H1 (cell line): ENCODE measurements at regions not wholly inside any gene's neighbourhood (a gene's known extent, or its start where the extent isn't known, plus 50 kb on each side); places are given as distances from the start of the nearest gene placed in this dataset.

ENCODE experiments used
- CTCF ChIA-PET: fragments of 300-600 bp; sonication (Branson Sonifier 250); formaldehyde crosslinking; loops from one replicate; lab custom pipeline; 2021; ENCODE audit not compliant: partially characterized antibody; lab: Charles Lee
- POLR2A ChIA-PET: fragments of 300-600 bp; sonication (Branson Sonifier 250); formaldehyde crosslinking; loops from one replicate; lab custom pipeline; 2021; ENCODE audit warnings: inconsistent platforms; ENCODE audit not compliant: partially characterized antibody; lab: Charles Lee
- DNase-seq, 2 experiments: peaks; one replicate each; pipeline versions ENCODE4 v3.0.0 to v3.0.0-alpha.2; 2010 to 2022; ENCODE audit warnings: low spot score in 2 of 2, low read depth in 1 of 2, mixed read lengths in 1 of 2
- FAIRE-seq: peaks from 2 replicates; lab custom pipeline; 2011; peaks lifted over from hg19 to GRCh38; lab: Jason Lieb, UNC
- H2AFZ ChIP-seq: 2 replicates; pipeline ENCODE4 v1.8.1; 2012; ENCODE audit warnings: low read length, inconsistent platforms
- H2AK5ac ChIP-seq: 2 replicates; pipeline ENCODE4 v1.6.1; 2013; ENCODE audit warnings: low read depth, low read length
- H2BK120ac ChIP-seq: replicated peaks from 2 replicates; pipeline ENCODE3; 2013; ENCODE audit warnings: low read depth, low read length, inconsistent platforms
- H2BK12ac ChIP-seq: 2 replicates; pipeline ENCODE4 v1.6.1; 2013; ENCODE audit warnings: low read depth, low read length
- H2BK15ac ChIP-seq: 2 replicates; pipeline ENCODE4 v1.6.1; 2013; ENCODE audit warnings: low read length
- H2BK20ac ChIP-seq: 2 replicates; pipeline ENCODE4 v1.6.1; 2013; ENCODE audit warnings: low read length
- H2BK5ac ChIP-seq: 2 replicates; pipeline ENCODE4 v1.6.1; 2013; ENCODE audit warnings: low read depth, low read length
- H3K14ac ChIP-seq: 2 replicates; pipeline ENCODE4 v1.6.1; 2013; ENCODE audit warnings: inconsistent platforms; ENCODE audit not compliant: insufficient read length
- H3K18ac ChIP-seq: 2 replicates; pipeline ENCODE4 v1.6.1; 2013; ENCODE audit warnings: low read length; ENCODE audit errors: extremely low read depth
- H3K23ac ChIP-seq: 2 replicates; pipeline ENCODE4 v1.6.1; 2013; ENCODE audit warnings: inconsistent platforms; ENCODE audit not compliant: insufficient read length
- H3K23me2 ChIP-seq: 2 replicates; pipeline ENCODE4 v1.6.1; 2013; ENCODE audit warnings: low read depth, low read length
- H3K27ac ChIP-seq: 2 replicates; pipeline ENCODE4 v1.6.1; 2011; ENCODE audit warnings: low read depth, low read length, inconsistent platforms
- H3K27me3 ChIP-seq, 4 experiments: replicated peaks in 1 of 4; 1 replicate in 1 of 4; 2 replicates in 3 of 4; pipeline versions ENCODE4 v1.6.1 to v1.8.1; 2011 to 2013; ENCODE audit warnings: low read length in 3 of 4, mild to moderate bottlenecking in 3 of 4, inconsistent platforms in 2 of 4, mixed read lengths in 2 of 4, moderate library complexity in 1 of 4; ENCODE audit not compliant: control insufficient read depth in 3 of 4, insufficient read depth in 3 of 4; ENCODE audit errors: extremely low read depth in 1 of 4
- H3K36me3 ChIP-seq, 4 experiments: 2 replicates each; pipeline versions ENCODE4 v1.6.1 to v1.8.1; 2011 to 2013; ENCODE audit warnings: mild to moderate bottlenecking in 4 of 4, low read length in 3 of 4, moderate library complexity in 2 of 4, control low read depth in 1 of 4, inconsistent platforms in 1 of 4; ENCODE audit not compliant: insufficient read depth in 4 of 4, control insufficient read depth in 2 of 4
- H3K4ac ChIP-seq: replicated peaks from 2 replicates; pipeline ENCODE3; 2013; ENCODE audit warnings: low read length, low read depth, mixed read lengths, inconsistent platforms; ENCODE audit not compliant: insufficient read length
- H3K4me1 ChIP-seq, 4 experiments: replicated peaks in 1 of 4; 1 replicate in 1 of 4; 2 replicates in 3 of 4; pipeline versions ENCODE4 v1.6.1 to v1.8.1; 2011 to 2013; ENCODE audit warnings: low read length in 3 of 4, inconsistent platforms in 2 of 4, mixed read lengths in 1 of 4; ENCODE audit not compliant: insufficient read depth in 4 of 4, control insufficient read depth in 3 of 4
- H3K4me2 ChIP-seq, 2 experiments: 2 replicates each; pipeline versions ENCODE4 v1.6.1 to v1.8.1; 2011 to 2013; ENCODE audit warnings: low read depth in 2 of 2, low read length in 2 of 2, control low read depth in 1 of 2, inconsistent platforms in 1 of 2, mild to moderate bottlenecking in 1 of 2; ENCODE audit not compliant: insufficient read depth in 1 of 2
- H3K4me3 ChIP-seq, 4 experiments: fragments of 200-600, 300-600 bp in 1 of 4; sonication (generic), shearing (Covaris generic), sonication (Bioruptor Twin) in 1 of 4; 2 replicates each; pipeline versions ENCODE4 v1.5.1 to v1.8.1; 2011 to 2016; ENCODE audit warnings: low read length in 4 of 4, low read depth in 3 of 4, control low read depth in 2 of 4, inconsistent platforms in 2 of 4, mild to moderate bottlenecking in 2 of 4, mixed read lengths in 1 of 4, moderate library complexity in 1 of 4; ENCODE audit not compliant: insufficient read depth in 2 of 4; ENCODE audit errors: extremely low read depth in 1 of 4
- H3K56ac ChIP-seq: replicated peaks from 2 replicates; pipeline ENCODE3; 2013; ENCODE audit warnings: low read depth, mild to moderate bottlenecking, mixed read lengths, low read length, inconsistent platforms; ENCODE audit not compliant: insufficient read length
- H3K79me1 ChIP-seq: 2 replicates; pipeline ENCODE4 v1.6.1; 2013; ENCODE audit warnings: low read depth, low read length, control low read depth
- H3K79me2 ChIP-seq, 2 experiments: 2 replicates each; pipeline versions ENCODE4 v1.6.1 to v1.8.1; 2012 to 2013; ENCODE audit warnings: low read length in 2 of 2, mild to moderate bottlenecking in 2 of 2, inconsistent platforms in 1 of 2; ENCODE audit not compliant: insufficient read depth in 2 of 2, control insufficient read depth in 1 of 2
- H3K9ac ChIP-seq, 4 experiments: replicated peaks in 1 of 4; 1 replicate in 1 of 4; 2 replicates in 3 of 4; pipeline versions ENCODE4 v1.6.1 to v1.8.1; 2011 to 2013; ENCODE audit warnings: low read depth in 3 of 4, low read length in 3 of 4, control low read depth in 2 of 4, mild to moderate bottlenecking in 2 of 4, moderate library complexity in 2 of 4, inconsistent platforms in 1 of 4; ENCODE audit errors: extremely low read depth in 1 of 4
- H3K9me3 ChIP-seq, 2 experiments: 2 replicates each; pipeline versions ENCODE4 v1.6.1 to v1.8.1; 2012 to 2013; ENCODE audit warnings: mild to moderate bottlenecking in 2 of 2, moderate library complexity in 2 of 2, control low read depth in 1 of 2, inconsistent platforms in 1 of 2, low read depth in 1 of 2, low read length in 1 of 2, mixed read lengths in 1 of 2; ENCODE audit not compliant: insufficient read depth in 2 of 2
- H4K20me1 ChIP-seq, 2 experiments: replicated peaks in 1 of 2; 2 replicates each; pipeline versions ENCODE3 to v1.8.1; 2011 to 2013; ENCODE audit warnings: inconsistent platforms in 2 of 2, low read length in 2 of 2, mild to moderate bottlenecking in 1 of 2; ENCODE audit not compliant: insufficient read depth in 2 of 2, control insufficient read depth in 1 of 2
- H4K5ac ChIP-seq: 2 replicates; pipeline ENCODE4 v1.6.1; 2013; ENCODE audit warnings: low read length, low read depth, mixed read lengths, inconsistent platforms; ENCODE audit not compliant: insufficient read length
- H4K8ac ChIP-seq: 2 replicates; pipeline ENCODE4 v1.8.0; 2013; ENCODE audit warnings: mild to moderate bottlenecking, moderate library complexity, low read length, inconsistent platforms; ENCODE audit not compliant: insufficient read depth; ENCODE audit errors: extremely low read depth
- H4K91ac ChIP-seq: replicated peaks from 2 replicates; pipeline ENCODE3; 2013; ENCODE audit warnings: low read length, mixed read lengths, inconsistent platforms; ENCODE audit not compliant: insufficient read length
- ASH2L ChIP-seq: fragments of 200-600, 300-600 bp; sonication (generic); IDR thresholded peaks from one replicate; pipeline ENCODE4 v1.7.1; 2017; ENCODE audit warnings: low read length
- CBX8 ChIP-seq: fragments of 300-800, 300-1000 bp; sonication (generic); IDR thresholded peaks from 2 replicates; pipeline ENCODE4 v1.7.1; 2016; ENCODE audit warnings: low read depth, low read length, borderline replicate concordance
- CHD1 ChIP-seq: IDR thresholded peaks from 2 replicates; pipeline ENCODE4 v1.6.1; 2012; ENCODE audit warnings: low read depth, low read length, improper control_type of control experiment
- EP300 ChIP-seq, 2 experiments: IDR thresholded peaks; 1 replicate in 1 of 2; 2 replicates in 1 of 2; pipeline ENCODE4 v1.6.1; 2011 to 2012; ENCODE audit warnings: low read depth in 2 of 2, low read length in 2 of 2, mild to moderate bottlenecking in 2 of 2, borderline replicate concordance in 1 of 2, inconsistent platforms in 1 of 2, moderate library complexity in 1 of 2
- MAFK ChIP-seq: IDR thresholded peaks from 2 replicates; pipeline ENCODE4 v1.6.1; 2012; ENCODE audit warnings: low read depth, mild to moderate bottlenecking, improper control_type of control experiment, low read length
- POLR2AphosphoS5 ChIP-seq: IDR thresholded peaks from 2 replicates; pipeline ENCODE4 v1.6.1; 2011; ENCODE audit warnings: low read depth, low read length
- SIX5 ChIP-seq: IDR thresholded peaks from 2 replicates; pipeline ENCODE4 v1.6.1; 2011; ENCODE audit warnings: mild to moderate bottlenecking, low read depth, low read length
- WGBS, 2 experiments: shearing (Covaris generic) in 1 of 2; methylation state at CpG; one replicate each; pipeline versions ENCODE4 v1.1.6 to v1.1.7; 2013 to 2015; ENCODE audit warnings: low lambda C conversion rate in 2 of 2, mixed read lengths in 2 of 2, inconsistent platforms in 1 of 2, low coverage in 1 of 2, missing lambda C conversion rate in 1 of 2; ENCODE audit not compliant: insufficient replicate concordance in 2 of 2, insufficient coverage in 1 of 2, insufficient read length in 1 of 2; ENCODE audit errors: extremely low coverage in 1 of 2, missing lambda C conversion rate in 1 of 2; 5-methylcytosine and 5-hydroxymethylcytosine counted together
- TF ChIP-seq, protein P1 (sequence below): IDR thresholded peaks from 2 replicates; pipeline ENCODE4 v1.6.1; 2011; ENCODE audit warnings: low read length, improper control_type of control experiment

GRCh38 chr2:4024605-4025004 lies 321.2 kb downstream of the DCDC2C start:
- Histone ChIP-seq H3K9ac (no peak overlapping the region), H3K4me3 (no peak overlapping the region), H2BK12ac (no peak overlapping the region), H2BK120ac (no peak overlapping the region), H3K14ac (no peak overlapping the region), H2BK20ac (no peak overlapping the region), H3K9me3 (0 out of 4 replicates have a peak, but pooled peaks cover 2 to 4% of the 10 kb centered on the region in 2 experiments), H3K4ac (no peak overlapping the region), H3K79me2 (no peaks in the 10 kb centered on the region), H3K4me1 (no peaks in the 10 kb centered on the region), H3K23ac (no peak overlapping the region), H3K23me2 (no peaks in the 10 kb centered on the region), H3K18ac (no peak overlapping the region), H4K8ac (no peak overlapping the region), H3K27ac (no peak overlapping the region), H2BK5ac (no peak overlapping the region), H3K79me1 (no peaks in the 10 kb centered on the region), H3K4me2 (no peak overlapping the region), H3K56ac (no peak overlapping the region), H2AK5ac (no peak overlapping the region), H3K27me3 (no peaks in the 10 kb centered on the region), H2BK15ac (no peak overlapping the region), H3K36me3 (no peaks in the 10 kb centered on the region), H4K91ac (no peak overlapping the region), H2AFZ (no peak overlapping the region), H4K20me1 (no peaks in the 10 kb centered on the region), H4K5ac (no peak overlapping the region)
- CTCF ChIA-PET: no interaction called here
- DNase-seq (no peak), FAIRE-seq (no peak)
- 96% methylated on average over 5 of the region's 5 CpGs; no CpG with 5 or more reads in 1 of the 2 experiments for WGBS, 2 experiments
- TF ChIP-seq ASH2L (no peak), CHD1 (no peak), CBX8 (no peak), POLR2AphosphoS5 (no peak), EP300 (IDR thresholded peaks at IDR 0.05; ENCODE audit: borderline replicate concordance in 1 of 2, low read depth in 2 of 2, low read length in 2 of 2) (no peak), MAFK (no peak), SIX5 (no peak)
- TF ChIP-seq, protein P1, sequence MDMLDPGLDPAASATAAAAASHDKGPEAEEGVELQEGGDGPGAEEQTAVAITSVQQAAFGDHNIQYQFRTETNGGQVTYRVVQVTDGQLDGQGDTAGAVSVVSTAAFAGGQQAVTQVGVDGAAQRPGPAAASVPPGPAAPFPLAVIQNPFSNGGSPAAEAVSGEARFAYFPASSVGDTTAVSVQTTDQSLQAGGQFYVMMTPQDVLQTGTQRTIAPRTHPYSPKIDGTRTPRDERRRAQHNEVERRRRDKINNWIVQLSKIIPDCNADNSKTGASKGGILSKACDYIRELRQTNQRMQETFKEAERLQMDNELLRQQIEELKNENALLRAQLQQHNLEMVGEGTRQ: no peak
- POLR2A ChIA-PET: no interaction called here
